ENCODE measurements at regions not wholly inside any gene's neighbourhood (a gene's known extent, or its start where the extent isn't known, plus 50 kb on each side); places are given as distances from the start of the nearest gene placed in this dataset.

DNA sequence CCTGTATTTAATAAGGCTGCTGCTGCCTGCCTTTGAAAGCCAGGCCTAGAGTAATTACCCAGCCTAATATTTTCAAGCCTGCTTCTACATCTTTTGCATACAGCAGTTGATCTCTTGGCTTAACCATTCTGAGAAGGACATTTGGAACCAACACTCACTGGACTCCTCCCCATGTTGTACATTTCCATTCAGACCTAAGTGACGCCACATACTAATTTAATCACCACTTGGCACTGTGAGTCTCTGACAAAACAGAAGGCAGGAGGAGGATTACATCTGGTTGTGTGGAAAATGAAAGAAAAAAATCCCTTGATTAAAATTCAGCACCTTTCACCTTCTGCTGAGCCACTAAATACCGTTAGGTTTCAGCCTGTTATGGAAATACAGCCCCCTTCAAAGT, 102.2 kb upstream of the ARRDC4 start:
- in situ Hi-C loops (cut with HindIII; ENCODE audit: low pct_unique_long_range_greater_than_20kb, low sequenced_read_pairs) = no loop called here
- no peak for DNase-seq (ENCODE audit: low read depth, low spot score)

GRCh38 chr15:97861529-97862260, 98.8 kb upstream of the ARRDC4 start:
- no peak for DNase-seq (ENCODE audit: low read depth, low spot score)
- in situ Hi-C loops (cut with HindIII; ENCODE audit: low pct_unique_long_range_greater_than_20kb, low sequenced_read_pairs) = no loop called here

DNA sequence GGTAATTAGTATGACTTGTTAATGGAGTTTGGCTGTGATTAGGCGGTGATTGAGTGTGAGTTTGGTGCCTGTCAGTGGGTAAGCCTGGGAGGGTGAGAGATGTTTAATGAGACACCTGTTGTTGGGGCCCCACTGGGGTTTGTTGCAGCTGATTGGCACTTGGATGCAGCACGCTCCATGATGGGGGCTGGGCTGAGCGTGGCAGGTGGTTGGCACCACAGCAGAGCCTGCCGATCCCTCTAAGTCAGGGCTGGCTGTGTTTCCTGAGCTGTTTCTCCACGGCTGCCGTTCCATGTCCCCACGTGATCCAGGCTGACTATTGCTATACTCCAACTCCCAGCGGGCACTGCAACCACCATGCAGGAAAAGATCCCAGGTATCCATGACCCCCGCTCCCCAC, 93.5 kb upstream of the ARRDC4 start:
- DNase-seq (ENCODE audit: low read depth, low spot score) = no peak
- in situ Hi-C loops (cut with HindIII; ENCODE audit: low pct_unique_long_range_greater_than_20kb, low sequenced_read_pairs) = no loop called here

- in situ Hi-C loops (cut with HindIII; ENCODE audit: low pct_unique_long_range_greater_than_20kb, low sequenced_read_pairs) = no loop called here
- no peak for DNase-seq (ENCODE audit: low read depth, low spot score)
These were observed 92.6 kb upstream of the ARRDC4 start for GRCh38 chr15:97867870-97868269.

GRCh38 chr15:97868981-97869380, 91.5 kb upstream of the ARRDC4 start:
- no peak for DNase-seq (ENCODE audit: low read depth, low spot score)
- in situ Hi-C loops (cut with HindIII; ENCODE audit: low pct_unique_long_range_greater_than_20kb, low sequenced_read_pairs) = no loop called here

GRCh38 chr15:97870771-97871170, 89.7 kb upstream of the ARRDC4 start:
- in situ Hi-C loops (cut with HindIII; ENCODE audit: low pct_unique_long_range_greater_than_20kb, low sequenced_read_pairs) = no loop called here
- DNase-seq (ENCODE audit: low read depth, low spot score) = no peak

GRCh38 chr15:97874139-97874538, 86.4 kb upstream of the ARRDC4 start:
- in situ Hi-C loops (cut with HindIII; ENCODE audit: low pct_unique_long_range_greater_than_20kb, low sequenced_read_pairs) = no loop called here
- no peak for DNase-seq (ENCODE audit: low read depth, low spot score)

- no peak for DNase-seq (ENCODE audit: low read depth, low spot score)
- in situ Hi-C loops (cut with HindIII; ENCODE audit: low pct_unique_long_range_greater_than_20kb, low sequenced_read_pairs) = no loop called here
These were observed 85.4 kb upstream of the ARRDC4 start for GRCh38 chr15:97875025-97875512.

DNA sequence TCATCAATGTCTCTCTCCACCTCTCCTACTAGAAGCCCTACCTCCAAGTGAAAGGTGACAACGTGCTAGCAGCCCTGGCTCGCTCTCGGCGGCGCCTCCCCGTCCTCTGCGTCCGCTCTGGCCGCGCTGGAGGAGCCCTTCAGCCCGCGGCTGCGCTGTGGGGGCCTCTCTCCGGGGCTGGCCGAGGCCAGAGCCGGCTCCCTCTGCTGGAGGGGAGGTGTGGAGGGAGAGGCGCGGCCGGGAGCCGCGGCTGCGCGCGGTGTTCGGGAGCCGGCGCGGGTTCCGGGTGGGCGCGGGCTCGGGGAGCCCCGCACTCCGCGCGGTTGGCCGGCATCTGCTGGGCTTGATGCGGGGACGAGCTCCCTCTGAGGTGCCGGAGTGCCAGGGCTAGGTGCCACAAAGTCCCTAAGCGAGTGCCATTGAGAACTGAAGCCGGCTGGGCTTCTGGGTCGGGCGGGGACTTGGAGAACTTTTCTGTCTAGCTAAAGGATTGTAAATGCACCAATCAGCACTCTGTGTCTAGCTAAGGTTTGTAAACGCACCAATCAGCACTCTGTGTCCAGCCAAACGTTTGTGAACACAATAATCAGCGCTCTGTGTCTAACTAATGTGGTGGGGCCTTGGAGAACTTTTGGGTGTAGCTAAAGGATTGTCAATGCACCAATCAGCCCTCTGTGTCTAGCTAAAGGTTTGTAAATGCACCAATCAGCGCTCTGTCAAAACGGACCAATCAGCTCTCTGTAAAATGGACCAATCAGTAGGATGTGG, 84.8 kb upstream of the ARRDC4 start:
- DNase-seq (ENCODE audit: low read depth, low spot score) = no peak
- in situ Hi-C loops (cut with HindIII; ENCODE audit: low pct_unique_long_range_greater_than_20kb, low sequenced_read_pairs) = no loop called here

DNA sequence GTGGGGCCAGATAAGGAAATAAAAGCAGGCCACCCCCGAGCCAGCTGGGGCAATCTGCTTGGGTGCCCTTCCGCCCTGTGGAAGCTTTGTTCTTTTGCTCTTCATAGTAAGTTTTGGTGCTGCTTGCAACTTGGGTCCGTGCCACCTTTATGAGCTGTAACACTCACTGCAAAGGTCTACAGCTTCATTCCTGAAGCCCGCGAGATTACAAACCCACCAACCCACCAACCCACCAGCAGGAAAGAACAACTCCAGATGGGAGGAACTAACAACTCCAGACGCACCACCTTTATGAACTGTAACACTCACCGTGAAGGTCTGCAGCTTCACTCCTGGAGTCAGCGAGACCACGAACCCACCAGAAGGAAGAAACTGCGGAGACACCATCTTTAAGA, 84.2 kb upstream of the ARRDC4 start:
- no peak for DNase-seq (ENCODE audit: low read depth, low spot score)
- in situ Hi-C loops (cut with HindIII; ENCODE audit: low pct_unique_long_range_greater_than_20kb, low sequenced_read_pairs) = no loop called here

DNA sequence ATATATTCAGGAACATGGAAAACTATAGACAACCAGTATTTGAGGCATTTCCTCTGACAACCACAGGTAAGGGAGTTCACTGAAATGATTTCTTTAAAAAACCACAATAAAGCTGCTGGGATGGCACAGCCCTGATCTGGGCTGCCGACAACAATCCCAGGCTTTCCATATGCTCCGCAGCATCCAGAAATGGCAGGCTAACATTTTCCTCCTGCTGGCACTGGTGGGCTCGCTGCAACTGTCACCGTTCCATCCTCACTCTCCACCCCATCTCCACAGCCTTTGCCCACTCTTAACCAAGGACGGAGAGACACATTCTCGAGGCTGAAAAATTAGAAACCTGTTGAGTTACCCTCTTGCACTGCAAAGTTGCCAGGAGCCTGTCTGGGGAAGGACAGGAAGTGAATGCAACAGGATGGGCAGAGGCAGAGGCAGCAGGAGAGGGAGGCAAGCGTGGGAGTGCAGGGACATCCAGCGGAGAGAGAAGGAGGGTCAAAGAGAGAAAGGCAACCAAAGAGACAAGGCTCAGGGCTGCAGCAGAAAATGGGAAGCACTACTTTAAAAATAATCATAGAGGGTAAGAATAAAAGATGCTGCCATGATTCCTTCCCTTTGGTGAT, 79.0 kb upstream of the ARRDC4 start:
- in situ Hi-C loops (cut with HindIII; ENCODE audit: low pct_unique_long_range_greater_than_20kb, low sequenced_read_pairs) = no loop called here
- peak; percentile 30 for DNase-seq (ENCODE audit: low read depth, low spot score)

DNA sequence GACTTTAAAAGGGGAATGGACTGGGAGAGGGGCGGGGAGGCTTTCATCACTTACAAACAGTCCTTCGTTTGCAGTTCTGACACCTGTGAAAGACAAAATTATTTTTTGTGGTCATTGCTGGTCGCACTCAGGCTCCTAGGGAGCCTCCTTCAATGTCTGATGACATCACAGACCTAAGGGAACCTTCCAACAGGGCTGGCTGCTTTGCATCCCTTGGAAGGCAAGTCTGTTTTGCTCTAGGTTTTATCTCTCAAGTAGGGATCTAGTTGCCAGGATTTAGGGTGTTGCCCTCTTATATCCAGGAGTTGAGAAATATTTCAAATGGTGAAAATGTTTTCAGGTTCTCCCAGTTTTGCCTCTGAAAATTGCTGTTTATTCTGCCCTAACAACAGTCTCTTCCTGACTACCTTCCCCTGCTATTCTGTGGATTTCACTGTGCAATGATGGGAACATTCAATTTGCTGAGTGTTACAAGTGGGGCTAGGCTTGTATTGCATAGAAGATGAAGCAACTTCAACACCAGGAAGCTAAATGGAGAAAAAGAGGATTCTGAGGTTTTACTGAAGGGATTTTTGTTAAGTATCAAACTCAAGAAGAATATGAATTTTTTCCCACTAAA, 75.9 kb upstream of the ARRDC4 start:
- in situ Hi-C loops (cut with HindIII; ENCODE audit: low pct_unique_long_range_greater_than_20kb, low sequenced_read_pairs) = no loop called here
- DNase-seq (ENCODE audit: low read depth, low spot score) = no peak

- in situ Hi-C loops (cut with HindIII; ENCODE audit: low pct_unique_long_range_greater_than_20kb, low sequenced_read_pairs) = no loop called here
- no peak for DNase-seq (ENCODE audit: low read depth, low spot score)
These were observed 70.2 kb upstream of the ARRDC4 start for GRCh38 chr15:97890307-97890706.

GRCh38 chr15:97892167-97892938, 68.2 kb upstream of the ARRDC4 start:
- in situ Hi-C loops (cut with HindIII; ENCODE audit: low pct_unique_long_range_greater_than_20kb, low sequenced_read_pairs) = no loop called here
- DNase-seq (ENCODE audit: low read depth, low spot score) = no peak

DNA sequence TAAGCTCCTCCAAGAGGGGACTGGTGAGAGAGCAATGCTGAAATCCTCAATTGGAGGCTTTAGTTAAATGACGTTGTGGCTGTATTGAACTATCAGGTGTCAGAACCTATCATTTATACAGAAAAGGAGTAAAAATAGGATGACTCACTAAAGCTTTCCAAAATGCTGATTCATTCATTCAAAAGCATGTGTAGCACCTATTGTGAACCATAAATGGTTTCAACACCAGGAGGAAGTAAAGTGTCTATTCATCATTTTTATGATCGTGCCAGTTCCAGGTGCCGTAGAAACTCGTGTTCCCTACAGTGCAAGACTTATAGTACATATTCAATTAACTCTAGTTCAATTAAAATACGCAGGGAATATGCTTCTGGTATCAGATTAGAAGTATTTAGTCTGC, 66.5 kb upstream of the ARRDC4 start:
- in situ Hi-C loops (cut with HindIII; ENCODE audit: low pct_unique_long_range_greater_than_20kb, low sequenced_read_pairs) = no loop called here
- DNase-seq (ENCODE audit: low read depth, low spot score) = no peak

- in situ Hi-C loops (cut with HindIII; ENCODE audit: low pct_unique_long_range_greater_than_20kb, low sequenced_read_pairs) = no loop called here
- no peak for DNase-seq (ENCODE audit: low read depth, low spot score)
These were observed 60.5 kb upstream of the ARRDC4 start for GRCh38 chr15:97899981-97900380.

DNA sequence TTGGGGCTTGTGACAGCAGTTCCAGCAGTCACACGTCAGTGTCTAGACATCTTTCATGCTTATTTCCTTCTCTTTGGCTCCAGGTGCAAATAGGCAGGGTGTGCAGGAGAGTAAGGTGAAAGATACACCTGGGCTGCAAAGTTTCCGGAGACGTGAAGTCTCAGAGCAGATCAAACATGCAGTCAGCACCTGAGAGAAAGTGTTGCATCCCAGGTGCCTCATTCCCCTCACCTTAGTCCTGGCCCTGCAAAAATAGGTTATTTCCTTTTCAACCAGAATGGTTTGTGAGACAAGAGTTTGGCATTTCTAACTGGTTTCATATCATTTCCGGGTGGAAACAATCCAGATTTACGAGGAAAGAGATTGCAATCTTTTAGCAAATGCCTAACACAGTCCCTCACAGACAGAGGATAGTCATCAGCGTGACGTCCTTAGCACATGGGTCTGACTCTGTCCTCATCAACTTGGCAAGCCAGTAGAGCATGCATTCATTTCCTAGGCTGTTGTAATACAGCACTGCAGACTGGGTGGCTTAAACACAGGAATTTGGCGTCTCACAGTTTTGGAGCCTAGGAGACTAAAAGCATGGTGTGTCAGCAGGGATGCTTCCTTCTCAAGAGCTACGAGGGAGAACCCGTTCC, 58.2 kb upstream of the ARRDC4 start:
- peak; percentile 60 for DNase-seq (ENCODE audit: low read depth, low spot score)
- in situ Hi-C loops (cut with HindIII; ENCODE audit: low pct_unique_long_range_greater_than_20kb, low sequenced_read_pairs) = no loop called here

Data from SK-MEL-5 (cell line).